Breast epithelium (tissue), 3 donors: ENCODE measurements at regions not wholly inside any gene's neighbourhood (a gene's known extent, or its start where the extent isn't known, plus 50 kb on each side); places are given as distances from the start of the nearest gene placed in this dataset.

Experiments
- CTCF ChIP-seq, 3 donors: fragments of 450-650 bp; IDR thresholded peaks; one replicate each; pipeline ENCODE4 v1.5.1; 2016 to 2017; ENCODE audit warnings: antibody characterized with exemption in 3 of 3, mild to moderate bottlenecking in 3 of 3, moderate library complexity in 3 of 3
- POLR2A ChIP-seq: fragments of 450-650 bp; IDR thresholded peaks from one replicate; pipeline ENCODE4 v1.6.1; 2016; ENCODE audit warnings: antibody characterized with exemption, mild to moderate bottlenecking, moderate library complexity
- POLR2AphosphoS5 ChIP-seq, 3 donors: sonication (generic); formaldehyde crosslinking; IDR thresholded peaks; one replicate each; pipeline ENCODE4 v1.6.1; 2017; ENCODE audit warnings: antibody characterized with exemption in 3 of 3

GRCh38 chr12:72136792-72137191 is 135.4 kb upstream of the TRHDE start:
- no peak for TF ChIP-seq CTCF (IDR thresholded peaks at IDR 0.05)
- no peak for TF ChIP-seq POLR2AphosphoS5 (IDR thresholded peaks at IDR 0.05)
- TF ChIP-seq POLR2A: no peak
